ENCODE measurements at regions not wholly inside any gene's neighbourhood (a gene's known extent, or its start where the extent isn't known, plus 50 kb on each side); places are given as distances from the start of the nearest gene placed in this dataset.
"Not testable (repeated sequence)": the region's sequence is repeated elsewhere in the genome, so short reads cannot be mapped to it uniquely, and the experiment has no call there.

GRCh38 chr1:149234926-149235914, 131.9 kb upstream of the NBPF9 start:
- not testable (repeated sequence) for DNase-seq

GRCh38 chr1:149237515-149237914, 134.2 kb upstream of the NBPF9 start:
- not testable (repeated sequence) for DNase-seq

DNA sequence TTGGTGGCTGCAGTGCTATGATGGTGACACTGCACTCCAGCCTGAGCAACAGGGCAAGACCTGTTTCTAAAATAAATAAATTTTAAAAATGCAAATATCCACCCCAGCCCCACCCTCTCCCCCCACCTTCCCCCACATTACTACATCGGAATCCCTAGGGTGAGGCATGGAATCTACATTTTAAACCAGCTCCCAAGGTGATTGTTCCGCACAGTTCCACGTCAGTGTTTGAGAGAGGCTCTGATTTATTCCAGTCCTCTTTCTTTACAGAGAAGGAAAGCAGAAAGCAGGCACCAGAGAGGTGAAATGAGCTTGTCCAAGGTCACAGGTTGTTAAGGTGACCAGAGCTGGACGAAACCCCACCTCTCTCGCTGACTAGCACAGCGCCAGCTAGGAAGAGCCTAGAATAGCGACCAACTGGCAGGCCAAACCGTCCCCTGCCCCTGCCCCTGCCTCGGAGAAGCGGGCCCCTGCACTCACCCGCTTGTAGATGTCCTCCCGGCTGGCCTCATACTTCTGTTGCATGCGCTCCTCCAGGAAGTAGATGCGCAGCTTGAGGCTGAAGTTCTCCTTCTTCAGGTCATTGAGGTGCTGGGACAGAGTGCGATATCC, 136.7 kb upstream of the NBPF9 start:
- DNase-seq: not testable (repeated sequence)

GRCh38 chr1:149240530-149240929, 137.2 kb upstream of the NBPF9 start:
- DNase-seq: not testable (repeated sequence)

DNA sequence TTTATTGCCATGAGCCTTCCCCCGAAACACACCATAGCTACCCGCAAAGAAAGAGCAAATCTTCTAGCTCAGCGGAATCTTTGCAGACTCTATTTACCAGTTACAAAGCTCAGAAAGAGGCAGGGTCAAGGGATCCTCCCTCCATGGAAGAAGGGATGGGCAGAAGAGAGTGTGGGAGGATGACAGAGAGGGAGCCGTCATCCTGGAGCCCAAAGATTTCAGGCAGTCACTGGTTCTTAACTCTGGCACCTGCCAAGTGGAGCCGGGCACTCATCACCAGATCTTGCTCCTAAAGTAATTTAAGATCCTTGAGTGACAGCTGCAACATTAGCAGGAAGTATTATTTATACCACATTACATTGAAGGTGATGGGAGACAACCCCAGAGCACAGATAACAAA, 137.9 kb upstream of the NBPF9 start:
- not testable (repeated sequence) for DNase-seq

- DNase-seq: not testable (repeated sequence)
Observed at GRCh38 chr1:149243572-149243971, 140.2 kb upstream of the NBPF9 start.

DNA sequence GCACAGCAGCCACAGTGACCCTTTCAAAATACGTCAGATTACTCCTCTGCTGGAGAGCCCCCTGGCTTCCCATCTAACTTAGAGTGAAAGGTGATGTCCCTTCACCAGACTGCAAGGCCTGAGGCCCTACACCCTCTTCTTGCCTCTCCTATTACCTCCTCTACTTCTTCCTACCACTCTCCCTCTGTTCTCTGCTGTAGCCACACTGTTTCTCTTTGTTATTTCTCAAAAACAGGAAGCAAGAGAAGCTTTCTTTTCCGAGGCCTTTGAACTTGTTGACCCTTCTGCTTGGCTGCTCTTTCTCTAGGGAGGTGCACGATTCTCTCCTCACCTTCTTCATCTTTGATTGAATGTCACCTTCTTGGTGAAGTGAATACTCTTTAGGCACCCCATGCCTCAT, 141.3 kb upstream of the NBPF9 start:
- DNase-seq: not testable (repeated sequence)

- DNase-seq: not testable (repeated sequence)
Observed at GRCh38 chr1:149246212-149246611, 142.9 kb upstream of the NBPF9 start.

GRCh38 chr1:149248610-149249009, 145.3 kb upstream of the NBPF9 start:
- DNase-seq: not testable (repeated sequence)

DNA sequence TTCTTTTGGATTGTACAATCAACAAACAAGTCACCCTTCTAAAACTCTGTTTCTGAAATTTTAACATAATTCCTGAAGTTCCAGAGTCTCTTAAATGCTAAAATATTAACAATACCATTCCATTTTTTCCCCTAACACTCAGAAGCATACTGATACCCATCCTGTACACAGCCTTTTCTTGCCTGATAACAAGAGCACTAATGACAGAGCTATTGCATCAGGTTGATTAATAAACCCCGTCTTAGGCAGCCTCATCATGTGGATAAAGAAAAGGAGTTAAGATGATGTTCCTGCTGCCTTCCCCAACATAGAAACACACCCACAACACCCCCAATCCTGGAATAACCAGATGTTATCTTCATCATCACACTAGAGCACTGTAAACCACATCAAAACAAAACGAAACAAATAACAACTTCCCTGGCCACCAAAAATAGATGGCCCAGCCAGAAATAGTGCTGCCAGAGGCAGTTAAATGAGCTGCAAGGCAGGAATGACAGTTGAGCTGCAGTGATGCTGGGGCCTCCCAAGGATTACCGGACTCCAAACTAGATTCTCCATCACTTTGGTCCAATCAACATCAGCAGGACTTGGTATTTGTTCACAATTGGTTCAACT, 146.6 kb upstream of the NBPF9 start:
- DNase-seq: not testable (repeated sequence)

DNA sequence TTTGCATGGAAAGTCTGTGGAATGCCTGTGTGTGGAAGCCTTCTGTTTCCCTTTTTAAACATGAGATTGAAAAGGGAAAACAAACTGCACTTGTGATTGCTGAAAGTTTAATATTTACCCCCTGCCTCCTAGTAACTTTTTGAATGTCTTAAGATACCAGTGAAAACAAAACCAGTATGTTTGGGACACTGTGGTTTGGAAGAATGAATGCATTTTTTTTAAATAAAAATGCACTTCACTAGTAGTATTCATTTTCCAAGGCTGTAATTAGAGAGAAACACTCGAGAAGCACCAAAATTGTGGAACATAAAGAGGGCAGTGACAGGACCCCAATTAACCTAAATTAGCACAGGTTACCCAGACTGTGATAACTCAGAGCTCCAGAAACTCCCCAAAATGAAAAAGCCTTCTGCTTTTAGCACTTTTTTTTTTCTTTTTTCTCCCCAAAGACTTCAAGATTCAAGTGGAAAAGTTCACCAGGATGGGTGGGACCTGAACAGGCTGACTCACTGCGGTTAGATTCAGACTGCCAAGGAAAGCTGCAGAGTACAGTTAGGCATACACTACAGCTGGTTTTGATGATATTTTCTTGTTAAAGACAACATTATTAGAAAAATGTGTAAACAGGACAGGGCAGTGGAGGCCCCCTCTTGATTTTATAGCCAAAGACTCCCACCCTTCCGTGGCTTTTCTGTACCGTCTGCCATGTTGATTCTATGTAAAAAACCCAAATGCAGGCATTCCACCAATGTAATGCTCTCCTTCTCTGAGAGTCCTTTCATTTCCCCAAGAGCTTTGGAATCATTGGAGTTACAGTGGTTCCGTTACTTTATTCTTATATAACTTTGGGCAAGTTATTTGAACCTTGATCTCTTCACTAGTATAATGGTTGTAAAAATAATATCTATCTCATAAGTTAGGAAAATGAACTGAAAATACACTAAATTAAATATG, 151.8 kb upstream of the NBPF9 start:
- DNase-seq: not testable (repeated sequence)

- not testable (repeated sequence) for DNase-seq
Observed at GRCh38 chr1:149260284-149260683, 156.9 kb upstream of the NBPF9 start.

DNA sequence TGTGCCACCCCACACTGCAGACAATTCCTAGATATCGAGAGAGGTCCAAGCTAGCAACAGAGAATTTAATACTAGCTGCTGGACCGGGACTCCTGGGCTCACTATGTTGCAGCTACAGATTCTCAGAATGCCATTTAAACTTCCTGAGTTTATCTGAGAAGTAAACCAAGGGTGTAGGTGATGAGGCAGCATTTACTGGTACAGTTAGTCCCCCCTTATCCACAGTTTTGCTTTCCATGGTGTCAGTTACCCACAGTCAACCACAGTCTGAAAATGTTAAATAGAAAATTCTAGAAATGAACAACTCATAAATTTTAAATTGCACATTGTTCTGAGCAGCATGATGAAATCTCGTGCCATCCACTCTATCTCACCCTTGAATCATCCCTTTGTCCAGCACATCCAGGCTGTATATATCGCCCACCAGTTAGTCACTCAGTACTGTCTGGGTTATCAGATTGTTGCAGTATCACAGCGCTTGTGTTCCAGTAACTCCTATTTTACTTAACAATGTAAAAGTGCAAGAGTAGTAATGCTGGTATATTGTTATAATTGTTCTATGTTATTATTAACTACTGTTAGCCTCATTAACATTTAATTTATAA, 157.5 kb upstream of the NBPF9 start:
- not testable (repeated sequence) for DNase-seq

DNA sequence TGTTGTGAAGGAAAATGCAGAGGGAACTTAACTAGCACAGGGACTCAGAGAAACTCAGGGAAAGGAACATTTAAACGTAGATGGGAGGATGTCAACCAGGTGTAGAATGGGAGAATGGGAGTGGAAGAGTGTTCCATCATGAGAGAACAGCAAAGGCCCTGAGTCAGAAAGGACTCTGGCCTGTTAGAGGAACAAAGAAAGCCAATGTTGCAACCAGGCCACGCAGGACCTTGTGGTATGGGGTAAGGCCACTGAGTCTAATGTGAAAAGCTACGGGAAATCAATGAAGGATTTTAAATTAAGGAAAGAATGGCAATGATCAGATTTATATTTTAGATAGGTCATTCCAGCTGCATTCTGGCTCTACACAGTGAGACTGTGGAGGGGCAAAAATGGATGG, 163.9 kb upstream of the NBPF9 start:
- DNase-seq: not testable (repeated sequence)

GRCh38 chr1:149269001-149269702, 165.8 kb upstream of the NBPF9 start:
- not testable (repeated sequence) for DNase-seq

- not testable (repeated sequence) for DNase-seq
Observed at GRCh38 chr1:149269833-149270232, 166.5 kb upstream of the NBPF9 start.

DNA sequence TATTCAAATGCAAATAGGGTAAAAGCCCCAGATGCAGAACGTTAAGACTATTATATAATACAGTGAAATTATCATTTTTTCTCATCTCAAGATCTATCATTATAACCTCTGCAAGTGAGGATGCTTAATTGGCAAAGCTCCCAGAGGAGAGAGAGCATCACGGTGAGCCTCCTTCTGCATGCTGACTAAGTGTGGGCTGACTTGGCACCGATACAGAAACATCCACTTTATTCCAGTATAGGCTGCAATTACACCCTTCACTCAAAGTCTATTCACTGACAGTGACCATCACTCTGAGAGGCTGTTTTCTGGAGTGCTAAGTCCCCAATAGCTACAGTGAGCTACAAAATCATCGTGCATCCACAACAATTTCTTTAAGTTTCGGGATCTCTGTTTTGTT, 171.1 kb upstream of the NBPF9 start:
- not testable (repeated sequence) for DNase-seq

GRCh38 chr1:149275802-149276201, 172.5 kb upstream of the NBPF9 start:
- not testable (repeated sequence) for DNase-seq

DNA sequence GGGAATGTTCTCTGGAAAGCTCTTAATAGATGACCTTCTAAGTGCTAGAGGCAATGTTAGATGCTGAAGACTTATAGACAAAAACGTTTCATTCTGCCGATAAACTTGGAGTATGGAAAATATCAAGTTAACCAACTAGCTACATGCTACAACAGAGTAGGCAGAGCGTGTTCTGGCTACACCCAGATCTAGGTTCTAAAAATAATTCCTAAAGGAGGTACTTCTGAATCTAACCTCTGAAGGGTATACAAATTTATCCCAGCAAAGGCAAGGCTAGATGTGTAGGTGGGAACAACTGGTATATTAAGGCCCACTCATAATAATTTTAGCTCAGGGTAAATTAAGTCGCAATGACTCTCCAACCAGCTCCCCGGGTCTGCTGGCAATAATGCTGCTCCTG, 173.1 kb upstream of the NBPF9 start:
- not testable (repeated sequence) for DNase-seq

DNA sequence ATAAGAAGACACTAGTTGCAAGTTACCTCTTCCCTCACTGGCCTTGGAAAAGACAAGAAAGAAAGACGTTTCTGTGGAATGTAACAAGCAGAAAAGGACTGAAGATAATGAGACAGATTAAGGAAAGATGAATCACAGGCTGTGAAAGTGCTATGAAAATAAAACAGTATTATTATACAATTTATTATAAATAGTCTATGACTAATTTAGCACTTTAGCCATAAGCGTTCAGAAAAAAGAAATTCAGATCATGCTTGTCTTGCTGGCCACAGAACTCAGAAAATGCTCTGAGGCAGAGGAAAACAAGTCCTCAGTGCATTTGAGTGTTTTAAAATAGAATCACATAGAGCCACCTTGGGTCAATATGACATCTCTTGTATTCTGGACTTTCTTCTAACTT, 174.8 kb upstream of the NBPF9 start:
- DNase-seq: not testable (repeated sequence)

GRCh38 chr1:149279015-149279414, 175.7 kb upstream of the NBPF9 start:
- DNase-seq: not testable (repeated sequence)

Data from SHP77 treated with DMSO at 0.1 percent for 48 hours (cell line).